ENCODE measurements at regions not wholly inside any gene's neighbourhood (a gene's known extent, or its start where the extent isn't known, plus 50 kb on each side); places are given as distances from the start of the nearest gene placed in this dataset.

DNA sequence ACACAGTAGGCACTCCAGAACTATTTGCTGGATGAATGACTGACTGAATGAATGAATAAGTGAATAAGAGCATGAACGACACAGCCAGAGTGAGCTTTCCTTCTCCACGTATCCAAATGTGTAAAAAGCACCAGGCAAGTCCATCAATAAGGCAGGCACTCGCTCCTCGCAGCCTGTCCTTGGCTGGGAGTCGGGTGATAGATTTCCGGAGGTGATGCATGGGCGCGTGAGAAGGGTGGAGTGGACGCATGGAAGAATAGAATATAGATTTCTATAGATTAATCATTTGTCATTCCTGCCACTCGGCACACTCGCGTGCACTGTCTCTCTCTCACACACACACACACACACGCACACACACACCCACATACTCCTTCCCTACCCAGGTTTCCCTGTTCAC lies 164.3 kb upstream of the ZC3H12A start:
- in situ Hi-C loops (cut with HindIII; ENCODE audit: low pct_ligation_motif_present, low sequenced_read_pairs) = no loop called here
- H3K27me3 ChIP-seq (replicated peaks) = no peaks in the 10 kb centered on the region

DNA sequence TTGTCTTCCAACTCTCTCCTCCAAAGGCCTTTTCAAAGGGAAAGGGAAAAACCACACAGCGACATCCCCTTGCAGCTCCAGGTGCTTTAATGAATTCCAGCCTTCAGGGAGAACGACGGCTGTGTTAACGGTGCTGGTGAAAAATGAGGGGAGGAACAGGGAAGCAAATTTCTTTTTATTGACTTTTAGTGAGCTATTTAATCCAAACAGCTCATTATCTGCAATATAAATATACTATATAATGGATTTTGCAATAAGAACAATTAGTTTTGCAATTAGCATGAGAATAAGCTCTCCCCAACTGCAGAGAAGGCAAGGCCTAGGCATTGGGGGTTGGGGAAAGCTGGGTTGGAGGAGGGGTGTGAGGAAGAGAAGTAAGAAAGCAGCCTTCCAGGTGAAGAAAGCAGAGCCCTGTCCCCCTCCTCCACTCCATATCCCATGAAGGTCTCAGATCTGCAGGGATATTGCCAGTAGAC lies 159.0 kb upstream of the ZC3H12A start:
- H3K27me3 ChIP-seq (replicated peaks) = peaks cover 27% of the 10 kb centered on the region
- no peak overlapping the region for H3K27ac ChIP-seq
- in situ Hi-C loops (cut with HindIII; ENCODE audit: low pct_ligation_motif_present, low sequenced_read_pairs) = no loop called here
- TF ChIP-seq, protein P1, sequence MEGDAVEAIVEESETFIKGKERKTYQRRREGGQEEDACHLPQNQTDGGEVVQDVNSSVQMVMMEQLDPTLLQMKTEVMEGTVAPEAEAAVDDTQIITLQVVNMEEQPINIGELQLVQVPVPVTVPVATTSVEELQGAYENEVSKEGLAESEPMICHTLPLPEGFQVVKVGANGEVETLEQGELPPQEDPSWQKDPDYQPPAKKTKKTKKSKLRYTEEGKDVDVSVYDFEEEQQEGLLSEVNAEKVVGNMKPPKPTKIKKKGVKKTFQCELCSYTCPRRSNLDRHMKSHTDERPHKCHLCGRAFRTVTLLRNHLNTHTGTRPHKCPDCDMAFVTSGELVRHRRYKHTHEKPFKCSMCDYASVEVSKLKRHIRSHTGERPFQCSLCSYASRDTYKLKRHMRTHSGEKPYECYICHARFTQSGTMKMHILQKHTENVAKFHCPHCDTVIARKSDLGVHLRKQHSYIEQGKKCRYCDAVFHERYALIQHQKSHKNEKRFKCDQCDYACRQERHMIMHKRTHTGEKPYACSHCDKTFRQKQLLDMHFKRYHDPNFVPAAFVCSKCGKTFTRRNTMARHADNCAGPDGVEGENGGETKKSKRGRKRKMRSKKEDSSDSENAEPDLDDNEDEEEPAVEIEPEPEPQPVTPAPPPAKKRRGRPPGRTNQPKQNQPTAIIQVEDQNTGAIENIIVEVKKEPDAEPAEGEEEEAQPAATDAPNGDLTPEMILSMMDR (IDR thresholded peaks at IDR 0.05; ENCODE audit: low read depth, low read length, missing control alignments) = no peak
- H3K36me3 ChIP-seq (replicated peaks) = no peaks in the 10 kb centered on the region
- H3K4me3 ChIP-seq (ENCODE audit: low read depth, low read length) = no peak overlapping the region
- DNase-seq = no peak

More for the DNA sequence above, 164.3 kb upstream of the ZC3H12A start:
- Histone ChIP-seq H3K4me3 (ENCODE audit: low read depth, low read length) (no peak overlapping the region), H3K36me3 (replicated peaks) (no peaks in the 10 kb centered on the region), H3K27ac (no peak overlapping the region)
- no peak for DNase-seq
- TF ChIP-seq, protein P1 (IDR thresholded peaks at IDR 0.05; ENCODE audit: low read depth, low read length, missing control alignments) = no peak

DNA sequence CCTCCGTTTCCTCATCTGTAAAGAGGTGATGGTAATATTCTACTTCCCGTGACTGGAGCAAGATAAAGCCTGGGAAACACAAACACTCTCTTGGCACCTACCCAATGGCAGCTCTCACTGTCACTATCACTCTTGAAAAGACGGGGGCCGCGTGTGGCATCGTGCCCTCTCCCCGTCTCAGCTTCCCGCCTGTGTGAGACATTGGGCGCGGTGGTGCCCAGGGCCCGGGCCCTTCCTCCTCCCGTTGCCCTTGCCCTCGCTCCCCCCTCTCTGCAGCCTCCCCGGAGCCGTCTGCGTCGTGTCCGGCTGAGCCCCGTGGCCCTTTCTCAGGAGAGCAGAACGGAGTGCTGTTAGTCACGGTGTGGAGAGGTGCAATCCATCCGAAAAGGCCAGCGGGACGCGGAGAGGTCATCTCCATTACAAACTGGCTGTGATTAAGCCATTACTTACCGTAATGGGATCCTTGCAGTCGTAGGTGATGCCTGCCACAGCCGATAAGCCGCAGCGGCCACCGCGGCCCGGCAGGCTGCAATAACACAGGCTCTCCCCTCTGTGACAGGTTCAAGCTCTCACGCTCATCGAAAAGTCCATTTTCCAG lies 156.4 kb upstream of the ZC3H12A start:
- in situ Hi-C loops (cut with HindIII; ENCODE audit: low pct_ligation_motif_present, low sequenced_read_pairs) = no loop called here
- DNase-seq = no peak
- Histone ChIP-seq H3K36me3 (replicated peaks) (no peaks in the 10 kb centered on the region), H3K27me3 (replicated peaks) (peaks cover 27% of the 10 kb centered on the region), H3K4me3 (ENCODE audit: low read depth, low read length) (no peak overlapping the region), H3K27ac (no peak overlapping the region)
- TF ChIP-seq, protein P1 (IDR thresholded peaks at IDR 0.05; ENCODE audit: low read depth, low read length, missing control alignments) = no peak

DNA sequence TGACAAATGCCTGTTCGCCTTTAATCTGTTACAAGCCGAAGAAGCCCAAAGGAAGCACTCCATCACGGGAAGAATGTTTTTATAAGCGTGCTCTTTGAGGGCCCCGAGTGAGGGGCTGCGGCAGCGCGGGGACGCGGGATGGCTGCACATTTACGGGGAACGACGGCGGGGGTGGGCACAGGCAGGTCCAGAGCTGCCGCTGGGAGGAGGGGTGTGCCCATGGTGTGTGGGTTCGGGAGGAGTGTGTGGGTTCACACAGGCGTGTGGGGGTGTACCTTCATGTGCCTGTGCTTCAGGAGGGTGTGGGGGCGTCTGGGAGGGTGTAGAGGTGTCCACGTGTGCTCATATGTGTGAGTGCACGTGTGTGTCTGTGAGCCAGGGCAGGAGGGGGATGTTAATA lies 155.9 kb upstream of the ZC3H12A start:
- DNase-seq = no peak
- TF ChIP-seq, protein P1 (IDR thresholded peaks at IDR 0.05; ENCODE audit: low read depth, low read length, missing control alignments) = no peak
- in situ Hi-C loops (cut with HindIII; ENCODE audit: low pct_ligation_motif_present, low sequenced_read_pairs) = no loop called here
- no peaks in the 10 kb centered on the region for H3K36me3 ChIP-seq (replicated peaks)
- no peak overlapping the region for H3K4me3 ChIP-seq (ENCODE audit: low read depth, low read length)
- peaks cover 27% of the 10 kb centered on the region for H3K27me3 ChIP-seq (replicated peaks)
- no peak overlapping the region for H3K27ac ChIP-seq

DNA sequence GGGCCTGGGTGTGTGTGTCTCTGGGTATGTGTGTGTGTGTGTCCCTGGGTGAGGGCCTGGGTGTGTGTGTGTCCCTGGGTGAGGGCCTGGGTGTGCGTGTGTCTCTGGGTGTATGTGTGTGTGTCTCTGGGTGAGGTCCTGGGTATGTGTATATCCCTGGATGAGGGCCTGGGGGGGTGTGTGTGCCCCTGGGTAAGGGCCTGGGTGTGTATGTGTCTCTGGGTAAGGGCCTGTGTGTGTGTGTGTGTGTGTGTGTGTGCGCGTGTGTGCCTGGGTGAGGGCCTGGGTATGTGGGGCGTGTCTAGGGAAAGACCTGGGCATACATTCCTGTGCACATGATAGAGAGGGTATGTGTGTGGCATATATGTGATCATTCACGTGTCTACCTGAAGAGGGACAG lies 155.1 kb upstream of the ZC3H12A start:
- H3K27ac ChIP-seq = no peak overlapping the region
- H3K36me3 ChIP-seq (replicated peaks) = no peaks in the 10 kb centered on the region
- in situ Hi-C loops (cut with HindIII; ENCODE audit: low pct_ligation_motif_present, low sequenced_read_pairs) = no loop called here
- DNase-seq = no peak
- H3K27me3 ChIP-seq (replicated peaks) = peaks cover 27% of the 10 kb centered on the region
- H3K4me3 ChIP-seq (ENCODE audit: low read depth, low read length) = no peak overlapping the region
- TF ChIP-seq, protein P1 (IDR thresholded peaks at IDR 0.05; ENCODE audit: low read depth, low read length, missing control alignments) = no peak

Data from brain microvascular endothelial cell (primary cell).